H1 (cell line): ENCODE measurements at regions not wholly inside any gene's neighbourhood (a gene's known extent, or its start where the extent isn't known, plus 50 kb on each side); places are given as distances from the start of the nearest gene placed in this dataset.

Source experiments
- BRCA1 ChIP-seq: IDR thresholded peaks from 2 replicates; pipeline ENCODE4 v1.6.1; 2012; ENCODE audit warnings: low read depth, low read length, improper control_type of control experiment
- CBX5 ChIP-seq: fragments of 300-800, 300-1000 bp; sonication (generic); IDR thresholded peaks from 2 replicates; pipeline ENCODE4 v1.7.1; 2016; ENCODE audit warnings: antibody characterized with exemption, low read length, low read depth
- CTBP2 ChIP-seq: IDR thresholded peaks from 2 replicates; pipeline ENCODE4 v1.7.0; 2011; ENCODE audit warnings: borderline replicate concordance, mild to moderate bottlenecking, moderate library complexity, mixed read lengths, low read length; ENCODE audit not compliant: insufficient read depth, insufficient read length
- SRF ChIP-seq: IDR thresholded peaks from 2 replicates; pipeline ENCODE4 v1.6.1; 2011; ENCODE audit warnings: mild to moderate bottlenecking, low read depth, low read length, moderate library complexity
- TF ChIP-seq, protein P1 (sequence below): IDR thresholded peaks from 2 replicates; pipeline ENCODE4 v1.6.1; 2012; ENCODE audit warnings: inconsistent platforms

DNA sequence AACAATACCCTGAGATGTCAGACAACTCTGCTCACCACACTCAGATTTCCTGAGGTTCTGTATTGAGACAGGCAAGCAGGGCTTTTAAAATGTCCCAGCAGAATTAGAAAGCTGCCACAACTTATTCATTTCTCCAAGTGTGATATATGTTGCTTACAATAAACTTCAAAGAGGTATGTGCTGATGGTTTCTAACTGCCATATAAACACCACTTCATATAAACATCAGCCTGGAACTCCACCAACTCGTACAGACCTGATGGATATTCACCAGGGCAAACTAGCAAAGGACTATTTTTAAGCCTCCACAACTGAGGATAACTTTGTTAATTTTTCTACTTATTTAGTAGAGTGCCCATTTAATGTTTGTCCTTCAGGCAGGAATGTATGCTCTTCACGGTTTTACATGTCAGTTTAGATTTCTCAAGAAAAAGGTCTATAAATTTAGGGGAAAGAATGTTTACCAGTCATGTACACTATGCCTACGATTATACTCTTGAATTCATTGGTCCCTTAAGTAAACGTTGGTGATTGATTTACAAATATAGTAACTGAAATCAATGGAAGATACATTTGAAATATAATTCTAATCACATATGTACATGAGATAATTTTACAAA lies 109.6 kb upstream of the ABI3BP start (continued):
- TF ChIP-seq CTBP2, result no peak
- TF ChIP-seq, protein P1, sequence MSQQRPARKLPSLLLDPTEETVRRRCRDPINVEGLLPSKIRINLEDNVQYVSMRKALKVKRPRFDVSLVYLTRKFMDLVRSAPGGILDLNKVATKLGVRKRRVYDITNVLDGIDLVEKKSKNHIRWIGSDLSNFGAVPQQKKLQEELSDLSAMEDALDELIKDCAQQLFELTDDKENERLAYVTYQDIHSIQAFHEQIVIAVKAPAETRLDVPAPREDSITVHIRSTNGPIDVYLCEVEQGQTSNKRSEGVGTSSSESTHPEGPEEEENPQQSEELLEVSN, result no peak
- no peak for TF ChIP-seq SRF
- no peak for TF ChIP-seq BRCA1
- TF ChIP-seq CBX5, result no peak
